ENCODE measurements at regions not wholly inside any gene's neighbourhood (a gene's known extent, or its start where the extent isn't known, plus 50 kb on each side); places are given as distances from the start of the nearest gene placed in this dataset.

- no peak for TF ChIP-seq EZH2phosphoT487 (IDR thresholded peaks at IDR 0.05; ENCODE audit: low read depth, severe bottlenecking, unreplicated experiment)
- TF ChIP-seq CTCF (IDR thresholded peaks at IDR 0.05; ENCODE audit: poor library complexity) = no peak
- TF ChIP-seq EZH2 (IDR thresholded peaks at IDR 0.05; ENCODE audit: borderline replicate concordance) = no peak
These were observed 631.7 kb upstream of the GRIA3 start for GRCh38 chrX:122552286-122552800.

Measured in hepatocyte (in vitro differentiated cells).